A549 (cell line): ENCODE measurements at regions not wholly inside any gene's neighbourhood (a gene's known extent, or its start where the extent isn't known, plus 50 kb on each side); places are given as distances from the start of the nearest gene placed in this dataset.

Experiments used
- ATAC-seq, 2 experiments: fragments of 200-7000 bp in 1 of 2; fragments of >200 bp in 1 of 2; cut with Nextera tagmentation in 1 of 2; cut with Tn5 transposase in 1 of 2; 3 replicates each; pipeline versions ENCODE4 v1.8.0 to v1.9.1; 2018 to 2020; ENCODE audit warnings: mild to moderate bottlenecking in 1 of 2, moderate library complexity in 1 of 2
- CTCF ChIA-PET: fragments of 300-600 bp; sonication (Branson Sonifier 250); formaldehyde crosslinking; extraction: SDS; loops from one replicate; lab custom pipeline; 2021; ENCODE audit warnings: antibody characterized with exemption, inconsistent platforms; lab: Yijun Ruan, JAX
- POLR2A ChIA-PET: fragments of 350-600 bp; formaldehyde crosslinking; extraction: SDS; loops from one replicate; lab custom pipeline; 2021; ENCODE audit warnings: antibody characterized with exemption, inconsistent platforms; lab: Yijun Ruan, JAX
- DNase-seq, 2 experiments: peaks; one replicate each; pipeline versions ENCODE4 v3.0.0 to v3.0.0-alpha.2; 2011 to 2016; ENCODE audit warnings: low read depth in 1 of 2, low spot score in 1 of 2
- FAIRE-seq: peaks from 2 replicates; lab custom pipeline; 2011; peaks lifted over from hg19 to GRCh38; lab: Jason Lieb, UNC
- H3K27ac ChIP-seq, 2 experiments: fragments of >200 bp; sonication (Bioruptor Twin); formaldehyde crosslinking; 3 replicates each; pipeline ENCODE4 v1.5.1; 2016 to 2017
- H3K4me1 ChIP-seq: fragments of >200 bp; sonication (Bioruptor Twin); formaldehyde crosslinking; 3 replicates; pipeline ENCODE4 v1.6.1; 2016
- H3K4me2 ChIP-seq: fragments of >200 bp; sonication (Bioruptor Twin); formaldehyde crosslinking; 3 replicates; pipeline ENCODE4 v1.6.1; 2016
- H3K4me3 ChIP-seq: fragments of >200 bp; sonication (Bioruptor Twin); formaldehyde crosslinking; 3 replicates; pipeline ENCODE4 v1.5.1; 2016
- H3K9me3 ChIP-seq: fragments of >200 bp; sonication (Bioruptor Twin); formaldehyde crosslinking; 3 replicates; pipeline ENCODE4 v1.6.1; 2016
- BHLHE40 ChIP-seq: IDR thresholded peaks from 2 replicates; pipeline ENCODE4 v1.6.1; 2012; ENCODE audit warnings: low read depth, low read length, inconsistent platforms
- CBX8 ChIP-seq: fragments of 200-600 bp; sonication (generic); IDR thresholded peaks from 2 replicates; pipeline ENCODE4 v1.6.1; 2016
- CEBPB ChIP-seq, 2 experiments: fragments of >200 bp in 1 of 2; sonication (Bioruptor Twin) in 1 of 2; formaldehyde crosslinking in 1 of 2; IDR thresholded peaks; 2 replicates each; pipeline ENCODE4 v1.6.1; 2012 to 2016
- CHD2 ChIP-seq: fragments of 150-350 bp; IDR thresholded peaks from 2 replicates; pipeline ENCODE4 v1.6.1; 2014; ENCODE audit warnings: low read length; ENCODE audit not compliant: partially characterized antibody
- CTCF ChIP-seq: fragments of >200 bp; sonication (Bioruptor Twin); formaldehyde crosslinking; IDR thresholded peaks from 3 replicates; pipeline ENCODE4 v1.5.1; 2016
- EHF ChIP-seq: fragments of 250-450 bp; sonication (Bioruptor Pico); IDR thresholded peaks from 2 replicates; pipeline ENCODE4 v1.5.0; 2020; ENCODE audit warnings: mild to moderate bottlenecking
- EHMT2 ChIP-seq: fragments of 200-600 bp; sonication (generic); IDR thresholded peaks from 2 replicates; pipeline ENCODE4 v1.6.1; 2016; ENCODE audit warnings: antibody characterized with exemption, low read depth, mild to moderate bottlenecking, moderate library complexity
- EP300 ChIP-seq, 2 experiments: fragments of >200 bp; sonication (Bioruptor Twin); formaldehyde crosslinking; IDR thresholded peaks; 2 replicates in 1 of 2; 3 replicates in 1 of 2; pipeline ENCODE4 v1.6.1; 2016 to 2017
- ESRRA ChIP-seq: fragments of 150-350 bp; IDR thresholded peaks from 2 replicates; pipeline ENCODE4 v1.6.1; 2014; ENCODE audit warnings: mild to moderate bottlenecking, low read length, borderline replicate concordance
- FOSB ChIP-seq: fragments of 250-450 bp; sonication (Bioruptor Pico); IDR thresholded peaks from 2 replicates; pipeline ENCODE4 v1.5.0; 2020; ENCODE audit warnings: mild to moderate bottlenecking, moderate library complexity
- FOSL2 ChIP-seq, 2 experiments: fragments of 450-650 bp in 1 of 2; fragments of >200 bp in 1 of 2; sonication (Bioruptor Twin) in 1 of 2; formaldehyde crosslinking; IDR thresholded peaks; 2 replicates each; pipeline versions ENCODE4 v1.5.0 to v1.6.1; 2016 to 2020; ENCODE audit warnings: mild to moderate bottlenecking in 1 of 2, moderate library complexity in 1 of 2
- FOXS1 ChIP-seq: fragments of 250-450 bp; sonication (Bioruptor Pico); IDR thresholded peaks from 2 replicates; pipeline ENCODE4 v1.5.0; 2020; ENCODE audit warnings: mild to moderate bottlenecking, moderate library complexity
- GATA3 ChIP-seq: IDR thresholded peaks from 2 replicates; pipeline ENCODE4 v1.6.1; 2012; ENCODE audit warnings: borderline replicate concordance
- HEYL ChIP-seq: fragments of 250-450 bp; sonication (Bioruptor Pico); IDR thresholded peaks from 2 replicates; pipeline ENCODE4 v1.8.0; 2021; ENCODE audit warnings: mild to moderate bottlenecking, moderate library complexity
- HOXA7 ChIP-seq: fragments of 250-450 bp; sonication (Bioruptor Pico); IDR thresholded peaks from 2 replicates; pipeline ENCODE4 v1.5.0; 2020; ENCODE audit warnings: mild to moderate bottlenecking, moderate library complexity
- HOXB13 ChIP-seq: fragments of 250-450 bp; sonication (Bioruptor Pico); IDR thresholded peaks from 2 replicates; pipeline ENCODE4 v1.5.0; 2020; ENCODE audit warnings: low read depth, mild to moderate bottlenecking, moderate library complexity
- HOXB5 ChIP-seq: fragments of 250-450 bp; sonication (Bioruptor Pico); IDR thresholded peaks from 2 replicates; pipeline ENCODE4 v1.5.0; 2020; ENCODE audit warnings: mild to moderate bottlenecking, moderate library complexity
- JUNB ChIP-seq: fragments of >200 bp; sonication (Bioruptor Twin); formaldehyde crosslinking; IDR thresholded peaks from 2 replicates; pipeline ENCODE4 v1.6.1; 2016
- KDM5A ChIP-seq: fragments of 200-600 bp; sonication (generic); IDR thresholded peaks from 2 replicates; pipeline ENCODE4 v1.6.1; 2016; ENCODE audit warnings: antibody characterized with exemption, mild to moderate bottlenecking
- MAFK ChIP-seq: fragments of 450-650 bp; IDR thresholded peaks from 2 replicates; pipeline ENCODE4 v1.6.1; 2014; ENCODE audit not compliant: partially characterized antibody
- MAX ChIP-seq: IDR thresholded peaks from 2 replicates; pipeline ENCODE4 v1.6.1; 2012
- MYC ChIP-seq: IDR thresholded peaks from 2 replicates; pipeline ENCODE4 v1.6.1; 2012; ENCODE audit warnings: mild to moderate bottlenecking, inconsistent platforms, low read length, improper control_type of control experiment, borderline replicate concordance
- NFE2L2 ChIP-seq: fragments of 150-350 bp; conservative IDR thresholded peaks from 2 replicates; pipeline ENCODE4 v1.6.1; 2014; ENCODE audit warnings: low read length
- NPAS2 ChIP-seq: fragments of 250-450 bp; sonication (Bioruptor Pico); IDR thresholded peaks from 2 replicates; pipeline ENCODE4 v1.8.0; 2022; ENCODE audit warnings: mild to moderate bottlenecking, moderate library complexity, borderline replicate concordance
- NR3C1 ChIP-seq: fragments of >200 bp; sonication (Bioruptor Twin); formaldehyde crosslinking; IDR thresholded peaks from 3 replicates; pipeline ENCODE4 v1.6.1; 2017
- PBX3 ChIP-seq: IDR thresholded peaks from 2 replicates; pipeline ENCODE4 v1.6.1; 2012
- RAD21 ChIP-seq, 2 experiments: fragments of >200 bp in 1 of 2; sonication (Bioruptor Twin) in 1 of 2; formaldehyde crosslinking in 1 of 2; IDR thresholded peaks in 1 of 2; conservative IDR thresholded peaks in 1 of 2; 2 replicates in 1 of 2; 3 replicates in 1 of 2; pipeline ENCODE4 v1.6.1; 2012 to 2018; ENCODE audit warnings: inconsistent platforms in 1 of 2
- RARB ChIP-seq: fragments of 250-450 bp; sonication (Bioruptor Pico); IDR thresholded peaks from 2 replicates; pipeline ENCODE4 v1.8.0; 2021; ENCODE audit warnings: mild to moderate bottlenecking, moderate library complexity
- RCOR1 ChIP-seq: fragments of 150-350 bp; IDR thresholded peaks from 2 replicates; pipeline ENCODE4 v1.6.1; 2014; ENCODE audit warnings: antibody characterized with exemption, low read length, low read depth
- RFX5 ChIP-seq: fragments of 450-650 bp; IDR thresholded peaks from 2 replicates; pipeline ENCODE4 v1.7.1; 2014; ENCODE audit warnings: antibody characterized with exemption, mild to moderate bottlenecking, moderate library complexity
- SREBF2 ChIP-seq: fragments of 450-650 bp; IDR thresholded peaks from 2 replicates; pipeline ENCODE4 v1.6.1; 2014; ENCODE audit warnings: mild to moderate bottlenecking, moderate library complexity
- TFCP2L1 ChIP-seq: fragments of 250-450 bp; sonication (Bioruptor Pico); IDR thresholded peaks from 2 replicates; pipeline ENCODE4 v1.5.0; 2021; ENCODE audit warnings: mild to moderate bottlenecking
- ZC3H11A ChIP-seq: fragments of 450-650 bp; IDR thresholded peaks from 2 replicates; pipeline ENCODE4 v1.6.1; 2014; ENCODE audit warnings: antibody characterized with exemption, mild to moderate bottlenecking
- ZNF302 ChIP-seq: fragments of 250-450 bp; sonication (Bioruptor Pico); IDR thresholded peaks from 2 replicates; pipeline ENCODE4 v1.9.0; 2021; ENCODE audit warnings: inconsistent platforms, mild to moderate bottlenecking, moderate library complexity
- ZSCAN20 ChIP-seq: fragments of 250-450 bp; sonication (Bioruptor Pico); IDR thresholded peaks from 2 replicates; pipeline ENCODE4 v1.8.0; 2022; ENCODE audit warnings: mild to moderate bottlenecking, moderate library complexity
- WGBS: methylation state at CpG from one replicate; pipeline ENCODE4 v1.1.6; 2017; ENCODE audit errors: missing lambda C conversion rate; 5-methylcytosine and 5-hydroxymethylcytosine counted together

- 91% methylated on average over 1 of the region's 1 CpG for WGBS
- Histone ChIP-seq H3K4me1 (peaks cover 20% of the 10 kb centered on the region), H3K4me2 (no peak overlapping the region), H3K4me3 (no peak overlapping the region), H3K27ac (peak overlapping the region in 1 of 2 experiments; percentile 82; a peak in 3 of 6 replicates), H3K9me3 (peaks cover 7% of the 10 kb centered on the region; the same call in 1 of the 3 replicates)
- ATAC-seq (no peak), DNase-seq (no peak), FAIRE-seq (no peak)
- ChIA-PET POLR2A (no interaction called here), CTCF (no interaction called here)
- TF ChIP-seq CHD2 (no peak), BHLHE40 (no peak), FOSB (no peak), HOXA7 (no peak), ZNF302 (no peak), ZC3H11A (no peak), MAFK (no peak), EHMT2 (no peak), NR3C1 (no peak), TFCP2L1 (CRISPR knock-in tag) (no peak), RFX5 (no peak), CBX8 (no peak), NFE2L2 (no peak), ZSCAN20 (CRISPR knock-in tag) (no peak), RARB (no peak), SREBF2 (no peak), ESRRA (no peak), EP300 (IDR thresholded peaks at IDR 0.05) (no peak)
Observed at GRCh38 chr5:60195083-60195482, 301.6 kb upstream of the PDE4D start.

- WGBS, result 59% methylated on average over 8 of the region's 8 CpGs
- H3K4me2 ChIP-seq, result no peak overlapping the region
- no peak overlapping the region for H3K4me3 ChIP-seq
- peak; percentile 49 for FAIRE-seq
- no peak for DNase-seq
- H3K4me1 ChIP-seq, result no peaks in the 10 kb centered on the region
- H3K27ac ChIP-seq, result no peak overlapping the region
- ChIA-PET CTCF (interaction anchor here (1.2 kb wide), 1 partner anchor 22 kb away, joined by 3 read pairs; no protein-coding TSS in a partner anchor), POLR2A (no interaction called here)
- no peak for TF ChIP-seq MAX
- no peak for TF ChIP-seq RCOR1
- TF ChIP-seq RAD21 (conservative IDR thresholded peaks at IDR 0.05 in 1 of 2, IDR thresholded peaks at IDR 0.05 in 1 of 2), result no peak
- TF ChIP-seq EHF, result no peak
- TF ChIP-seq MYC, result no peak
- no peak for TF ChIP-seq KDM5A
- no peak for TF ChIP-seq FOSL2 (IDR thresholded peaks at IDR 0.05)
- TF ChIP-seq FOSL2 (CRISPR knock-in tag; IDR thresholded peaks at IDR 0.05), result no peak
- TF ChIP-seq JUNB, result no peak
- TF ChIP-seq BHLHE40, result no peak
- TF ChIP-seq HOXB5 (CRISPR knock-in tag), result no peak
- no peak for TF ChIP-seq GATA3
- no peak for TF ChIP-seq NPAS2 (CRISPR knock-in tag)
- no peak for TF ChIP-seq CBX8
- TF ChIP-seq HOXB13 (CRISPR knock-in tag), result no peak
- no peak for TF ChIP-seq HEYL (CRISPR knock-in tag)
- no peak for TF ChIP-seq FOXS1 (CRISPR knock-in tag)
- no peak for TF ChIP-seq CTCF
- TF ChIP-seq EP300 (IDR thresholded peaks at IDR 0.05), result no peak
- TF ChIP-seq PBX3, result no peak
- TF ChIP-seq CEBPB (IDR thresholded peaks at IDR 0.05), result no peak
- H3K9me3 ChIP-seq, result no peaks in the 10 kb centered on the region
- ATAC-seq, result no peak
Observed at GRCh38 chr5:60185231-60186099, 291.9 kb upstream of the PDE4D start.
